ENCODE measurements at regions not wholly inside any gene's neighbourhood (a gene's known extent, or its start where the extent isn't known, plus 50 kb on each side); places are given as distances from the start of the nearest gene placed in this dataset.

DNA sequence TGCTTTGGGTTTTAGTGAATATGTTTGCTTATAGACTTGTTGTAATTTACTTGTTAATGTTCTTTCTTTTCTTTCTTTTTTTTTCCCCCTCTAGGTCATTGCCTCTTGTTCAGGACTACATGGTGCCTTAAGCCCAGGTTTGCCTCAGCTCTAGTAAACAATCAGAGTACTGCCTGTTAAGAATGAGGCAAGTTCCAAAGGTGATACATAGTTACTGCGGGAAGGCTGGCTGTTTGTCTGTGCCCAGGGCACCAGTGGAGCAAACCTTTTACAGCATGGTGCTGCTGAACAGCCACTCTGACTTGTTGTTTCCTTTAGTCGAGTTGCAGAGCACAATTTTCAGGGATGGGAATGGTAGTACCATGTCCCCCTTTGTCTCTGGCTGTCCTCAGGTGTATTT is 517.2 kb downstream of the NYAP2 start:
- H3K36me3 ChIP-seq (ENCODE audit: control insufficient read depth in 1 of 2, insufficient read depth in 2 of 2, low read length in 1 of 2): no peaks in the 10 kb centered on the region
- H3K9me3 ChIP-seq (ENCODE audit: control insufficient read depth, low read length): peaks cover 1% of the 10 kb centered on the region
- no peak for DNase-seq
- no peaks in the 10 kb centered on the region for H3K4me1 ChIP-seq (ENCODE audit: control insufficient read depth in 1 of 2, insufficient read depth in 2 of 2, low read length in 2 of 2)
- ATAC-seq (ENCODE audit: low FRiP score): no peak
- no peaks in the 10 kb centered on the region for H3K27me3 ChIP-seq (ENCODE audit: control insufficient read depth in 1 of 2, insufficient read depth in 2 of 2, low read length in 1 of 2)
- no peak overlapping the region for H3K4me3 ChIP-seq (ENCODE audit: low read length in 2 of 2)
- 61 to 71% methylated on average over 2 of the region's 2 CpGs for WGBS, 2 donors
- intact Hi-C loops (cut with DNase I): no loop called here
- no peak overlapping the region for H3K27ac ChIP-seq (ENCODE audit: low read depth in 1 of 2, low read length in 2 of 2)

DNA sequence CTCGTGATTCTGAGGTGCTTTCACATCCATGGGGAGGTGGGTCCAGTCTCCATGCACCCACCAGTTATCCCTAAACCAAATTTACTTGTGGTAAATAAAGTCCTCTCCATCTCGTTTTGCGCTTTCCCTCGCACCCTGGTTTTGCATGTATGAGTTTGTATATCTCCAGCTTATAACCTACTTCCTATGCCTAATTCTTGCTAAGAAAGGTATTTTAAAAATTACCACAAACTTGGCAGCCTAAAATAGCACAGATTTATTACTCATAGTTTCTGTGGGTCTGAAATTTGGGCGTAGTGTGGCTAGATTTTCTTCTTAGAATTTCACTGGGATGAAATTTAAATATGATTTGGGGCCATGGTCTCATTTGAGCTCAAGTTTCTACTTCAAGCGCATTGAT is 511.5 kb downstream of the NYAP2 start:
- no peak overlapping the region for H3K4me3 ChIP-seq (ENCODE audit: low read length in 2 of 2)
- intact Hi-C loops (cut with DNase I): no loop called here
- no peak for DNase-seq
- no peak for ATAC-seq (ENCODE audit: low FRiP score)
- no peaks in the 10 kb centered on the region for H3K9me3 ChIP-seq (ENCODE audit: control insufficient read depth, low read length)
- 69 to 73% methylated on average over 6 of the region's 6 CpGs for WGBS, 2 donors
- H3K36me3 ChIP-seq (ENCODE audit: control insufficient read depth in 1 of 2, insufficient read depth in 2 of 2, low read length in 1 of 2): no peaks in the 10 kb centered on the region
- no peaks in the 10 kb centered on the region for H3K4me1 ChIP-seq (ENCODE audit: control insufficient read depth in 1 of 2, insufficient read depth in 2 of 2, low read length in 2 of 2)
- H3K27ac ChIP-seq (ENCODE audit: low read depth in 1 of 2, low read length in 2 of 2): no peak overlapping the region
- no peaks in the 10 kb centered on the region for H3K27me3 ChIP-seq (ENCODE audit: control insufficient read depth in 1 of 2, insufficient read depth in 2 of 2, low read length in 1 of 2)

DNA sequence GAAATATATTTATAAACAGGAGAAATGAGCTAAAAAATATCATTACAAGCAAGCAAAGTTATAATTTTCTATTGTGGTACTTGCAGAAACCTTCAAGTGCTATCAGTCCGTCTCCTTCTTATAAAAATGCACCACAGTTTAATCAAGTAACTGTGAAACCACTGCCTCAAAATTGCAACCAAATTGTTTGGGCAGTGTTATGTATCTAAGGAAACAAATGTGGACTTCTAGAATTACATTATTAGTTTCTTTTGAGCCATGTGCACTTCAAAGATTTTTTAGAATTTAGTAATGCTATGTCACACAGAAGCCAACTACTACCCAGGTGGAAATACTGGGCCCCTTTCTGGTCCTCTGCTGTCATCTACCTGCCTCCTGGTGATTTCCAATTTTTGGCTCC is 495.6 kb downstream of the NYAP2 start:
- Histone ChIP-seq H3K36me3 (ENCODE audit: control insufficient read depth in 1 of 2, insufficient read depth in 2 of 2, low read length in 1 of 2) (no peaks in the 10 kb centered on the region), H3K4me1 (ENCODE audit: control insufficient read depth in 1 of 2, insufficient read depth in 2 of 2, low read length in 2 of 2) (no peaks in the 10 kb centered on the region), H3K27me3 (ENCODE audit: control insufficient read depth in 1 of 2, insufficient read depth in 2 of 2, low read length in 1 of 2) (no peaks in the 10 kb centered on the region), H3K27ac (ENCODE audit: low read depth in 1 of 2, low read length in 2 of 2) (no peak overlapping the region), H3K9me3 (ENCODE audit: control insufficient read depth, low read length) (no peaks in the 10 kb centered on the region), H3K4me3 (ENCODE audit: low read length in 2 of 2) (no peak overlapping the region)
- WGBS, 2 donors: 11 to 12% methylated on average over 1 of the region's 1 CpG
- intact Hi-C loops (cut with DNase I): no loop called here
- ATAC-seq (ENCODE audit: low FRiP score): no peak
- DNase-seq: no peak

DNA sequence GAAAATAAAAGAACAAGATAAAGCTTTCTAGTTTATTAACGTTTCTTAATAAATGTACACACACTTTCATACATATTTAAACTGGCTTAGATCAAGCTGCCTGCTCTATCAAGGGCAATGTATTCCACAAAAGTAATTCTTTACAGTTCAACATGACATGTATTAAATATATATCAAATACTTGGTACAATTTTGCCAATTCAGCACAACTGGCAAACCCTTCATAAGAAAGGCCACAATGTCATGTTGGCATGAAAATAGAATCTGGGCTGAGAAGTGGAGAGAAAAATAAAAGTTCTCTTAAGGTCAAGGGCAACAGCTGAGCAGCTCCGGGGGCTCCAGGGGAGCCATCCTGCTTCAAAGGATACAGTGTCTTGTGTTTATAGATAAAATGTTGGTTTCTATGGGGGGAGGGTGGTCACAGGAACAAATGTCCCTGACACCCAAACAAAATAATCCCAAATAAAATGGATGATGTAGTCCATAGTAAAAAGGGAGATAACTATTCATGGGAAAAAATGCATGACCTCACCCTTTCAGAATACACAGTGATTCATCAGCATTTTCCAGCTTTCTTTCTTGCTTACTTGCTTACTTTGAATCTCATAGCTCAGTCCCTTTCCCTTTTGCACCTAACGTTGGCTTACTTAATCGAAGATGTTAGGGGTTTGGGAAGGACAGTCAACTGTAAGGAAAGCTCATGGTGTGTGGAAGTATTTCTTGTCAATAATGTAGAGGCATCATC is 494.9 kb downstream of the NYAP2 start:
- Histone ChIP-seq H3K4me3 (ENCODE audit: low read length in 2 of 2) (no peak overlapping the region), H3K27ac (ENCODE audit: low read depth in 1 of 2, low read length in 2 of 2) (no peak overlapping the region), H3K27me3 (ENCODE audit: control insufficient read depth in 1 of 2, insufficient read depth in 2 of 2, low read length in 1 of 2) (no peaks in the 10 kb centered on the region), H3K4me1 (ENCODE audit: control insufficient read depth in 1 of 2, insufficient read depth in 2 of 2, low read length in 2 of 2) (no peaks in the 10 kb centered on the region), H3K9me3 (ENCODE audit: control insufficient read depth, low read length) (no peaks in the 10 kb centered on the region), H3K36me3 (ENCODE audit: control insufficient read depth in 1 of 2, insufficient read depth in 2 of 2, low read length in 1 of 2) (no peaks in the 10 kb centered on the region)
- intact Hi-C loops (cut with DNase I): no loop called here
- WGBS, 2 donors: 33 to 45% methylated on average over 4 of the region's 4 CpGs
- ATAC-seq (ENCODE audit: low FRiP score) (no peak), DNase-seq (no peak)

DNA sequence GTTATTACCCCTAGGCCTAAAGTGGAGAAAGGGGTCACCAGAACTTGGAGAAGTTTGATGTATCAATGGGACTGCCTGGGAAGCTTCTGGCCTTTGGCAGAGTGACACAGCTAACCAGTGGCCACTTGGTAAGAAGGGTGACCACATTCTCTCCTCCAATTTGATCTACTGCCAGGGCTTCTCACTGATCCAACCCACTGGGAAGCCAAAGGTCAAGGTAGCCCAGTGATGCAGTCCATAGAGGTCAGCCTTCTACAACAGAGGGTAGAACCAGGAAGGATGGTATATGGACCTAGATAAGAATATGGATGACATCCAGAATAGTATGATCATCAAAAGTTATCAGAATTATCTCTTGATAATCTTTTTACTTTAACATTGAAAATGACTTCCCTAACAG is 493.6 kb downstream of the NYAP2 start:
- Histone ChIP-seq H3K4me1 (ENCODE audit: control insufficient read depth in 1 of 2, insufficient read depth in 2 of 2, low read length in 2 of 2) (no peaks in the 10 kb centered on the region), H3K27ac (ENCODE audit: low read depth in 1 of 2, low read length in 2 of 2) (no peak overlapping the region), H3K4me3 (ENCODE audit: low read length in 2 of 2) (no peak overlapping the region), H3K27me3 (ENCODE audit: control insufficient read depth in 1 of 2, insufficient read depth in 2 of 2, low read length in 1 of 2) (no peaks in the 10 kb centered on the region), H3K9me3 (ENCODE audit: control insufficient read depth, low read length) (no peaks in the 10 kb centered on the region), H3K36me3 (ENCODE audit: control insufficient read depth in 1 of 2, insufficient read depth in 2 of 2, low read length in 1 of 2) (no peaks in the 10 kb centered on the region)
- intact Hi-C loops (cut with DNase I): no loop called here
- no peak for ATAC-seq (ENCODE audit: low FRiP score)
- DNase-seq: no peak

DNA sequence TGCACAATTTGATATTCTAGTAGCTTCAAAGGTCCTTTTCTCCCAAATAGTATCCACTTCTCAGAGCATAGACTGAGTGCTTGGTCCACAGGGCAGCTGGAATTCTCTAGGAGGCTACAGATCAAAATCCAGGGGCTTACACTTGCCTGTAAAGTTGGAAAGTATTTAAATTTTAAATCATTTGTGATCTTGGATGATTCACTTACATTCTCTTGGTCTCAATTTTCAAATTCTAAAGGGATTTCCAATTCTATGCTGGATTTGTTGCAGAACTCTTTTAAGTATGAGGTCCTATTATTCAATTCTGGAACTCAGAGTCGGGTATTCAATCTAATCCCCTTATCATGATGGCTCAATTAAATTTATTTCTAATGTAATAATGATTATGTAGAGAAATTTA is 492.3 kb downstream of the NYAP2 start:
- Histone ChIP-seq H3K36me3 (ENCODE audit: control insufficient read depth in 1 of 2, insufficient read depth in 2 of 2, low read length in 1 of 2) (no peaks in the 10 kb centered on the region), H3K27ac (ENCODE audit: low read depth in 1 of 2, low read length in 2 of 2) (no peak overlapping the region), H3K9me3 (ENCODE audit: control insufficient read depth, low read length) (no peaks in the 10 kb centered on the region), H3K4me3 (ENCODE audit: low read length in 2 of 2) (no peak overlapping the region), H3K27me3 (ENCODE audit: control insufficient read depth in 1 of 2, insufficient read depth in 2 of 2, low read length in 1 of 2) (no peaks in the 10 kb centered on the region), H3K4me1 (ENCODE audit: control insufficient read depth in 1 of 2, insufficient read depth in 2 of 2, low read length in 2 of 2) (no peaks in the 10 kb centered on the region)
- WGBS, 2 donors: 84 to 90% methylated on average over 1 of the region's 1 CpG
- ATAC-seq (ENCODE audit: low FRiP score) (peak; percentile 7), DNase-seq (no peak)
- intact Hi-C loops (cut with DNase I): no loop called here

DNA sequence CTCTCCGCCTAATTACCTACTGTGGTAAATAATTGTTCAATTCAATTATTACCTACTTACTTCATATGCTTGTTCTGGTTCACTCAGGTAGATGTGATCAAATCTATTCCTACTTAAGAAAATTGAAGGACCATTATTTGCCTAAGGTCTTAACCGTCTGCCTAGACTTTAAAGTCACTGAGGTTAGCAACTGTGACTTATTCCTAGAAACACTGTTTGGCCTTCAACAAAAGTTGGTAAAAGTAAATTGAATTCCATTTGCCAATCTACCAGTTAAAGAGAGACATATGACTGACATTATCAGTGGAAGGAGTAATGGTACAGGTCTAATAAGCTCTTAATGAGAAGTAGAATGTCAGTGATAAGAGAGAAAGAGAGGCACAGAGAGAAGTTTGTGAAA is 491.5 kb downstream of the NYAP2 start:
- no peak overlapping the region for H3K27ac ChIP-seq (ENCODE audit: low read depth in 1 of 2, low read length in 2 of 2)
- ATAC-seq (ENCODE audit: low FRiP score): no peak
- intact Hi-C loops (cut with DNase I): no loop called here
- no peaks in the 10 kb centered on the region for H3K27me3 ChIP-seq (ENCODE audit: control insufficient read depth in 1 of 2, insufficient read depth in 2 of 2, low read length in 1 of 2)
- H3K4me1 ChIP-seq (ENCODE audit: control insufficient read depth in 1 of 2, insufficient read depth in 2 of 2, low read length in 2 of 2): no peaks in the 10 kb centered on the region
- no peak overlapping the region for H3K4me3 ChIP-seq (ENCODE audit: low read length in 2 of 2)
- H3K36me3 ChIP-seq (ENCODE audit: control insufficient read depth in 1 of 2, insufficient read depth in 2 of 2, low read length in 1 of 2): no peaks in the 10 kb centered on the region
- 92 to 97% methylated on average over 2 of the region's 2 CpGs for WGBS, 2 donors
- no peak for DNase-seq
- H3K9me3 ChIP-seq (ENCODE audit: control insufficient read depth, low read length): no peaks in the 10 kb centered on the region

DNA sequence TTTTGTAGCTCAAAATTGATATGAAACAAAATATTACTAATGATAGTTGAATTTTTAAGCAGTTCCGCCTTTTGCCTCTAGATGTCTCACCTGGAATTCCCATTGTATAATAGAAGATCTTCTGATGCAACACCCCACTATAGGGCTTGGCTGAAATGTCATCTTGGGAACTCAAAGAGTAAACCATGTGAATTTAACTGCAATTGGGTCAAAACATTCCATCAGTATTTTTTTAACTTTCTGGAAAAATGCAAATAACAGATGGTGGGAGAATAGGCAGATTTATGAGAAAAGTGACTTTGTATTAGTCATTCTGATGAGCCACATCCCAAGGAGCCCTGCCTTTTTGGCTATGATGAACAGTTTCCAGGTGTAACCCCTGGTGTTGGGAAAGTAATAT is 489.9 kb downstream of the NYAP2 start:
- H3K9me3 ChIP-seq (ENCODE audit: control insufficient read depth, low read length): no peaks in the 10 kb centered on the region
- H3K27me3 ChIP-seq (ENCODE audit: control insufficient read depth in 1 of 2, insufficient read depth in 2 of 2, low read length in 1 of 2): no peaks in the 10 kb centered on the region
- no peak overlapping the region for H3K27ac ChIP-seq (ENCODE audit: low read depth in 1 of 2, low read length in 2 of 2)
- intact Hi-C loops (cut with DNase I): loop anchor here (2.0 to 5.0 kb wide), 4 partner anchors 913 to 1098 kb away; no protein-coding TSS in a partner anchor
- ATAC-seq (ENCODE audit: low FRiP score) (peak; percentile 77), DNase-seq (no peak)
- 3 to 12% methylated on average over 1 of the region's 1 CpG for WGBS, 2 donors
- H3K36me3 ChIP-seq (ENCODE audit: control insufficient read depth in 1 of 2, insufficient read depth in 2 of 2, low read length in 1 of 2): no peaks in the 10 kb centered on the region
- no peaks in the 10 kb centered on the region for H3K4me1 ChIP-seq (ENCODE audit: control insufficient read depth in 1 of 2, insufficient read depth in 2 of 2, low read length in 2 of 2)
- H3K4me3 ChIP-seq (ENCODE audit: low read length in 2 of 2): no peak overlapping the region

DNA sequence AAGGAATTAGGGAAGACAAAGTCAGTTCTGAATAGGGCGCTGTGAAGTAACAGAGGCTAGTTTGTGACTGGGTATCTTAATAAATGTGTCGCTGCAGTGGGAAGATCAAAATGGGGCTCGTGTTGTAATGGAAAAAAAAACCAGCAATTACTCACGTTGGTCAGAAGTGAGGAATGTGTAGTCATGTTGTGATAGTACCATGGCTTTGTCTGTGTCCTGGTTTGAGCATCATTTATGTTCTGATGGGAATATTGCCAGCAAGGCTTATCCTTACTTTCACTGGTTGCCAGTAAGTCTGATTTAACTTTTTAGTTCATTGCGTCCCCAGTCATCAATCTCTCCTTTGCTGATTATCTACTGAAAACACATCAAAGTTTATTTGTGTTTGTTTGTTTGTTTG is 467.6 kb downstream of the NYAP2 start:
- Histone ChIP-seq H3K9me3 (ENCODE audit: control insufficient read depth, low read length) (no peaks in the 10 kb centered on the region), H3K4me1 (ENCODE audit: control insufficient read depth in 1 of 2, insufficient read depth in 2 of 2, low read length in 2 of 2) (no peaks in the 10 kb centered on the region), H3K4me3 (ENCODE audit: low read length in 2 of 2) (no peak overlapping the region), H3K27me3 (ENCODE audit: control insufficient read depth in 1 of 2, insufficient read depth in 2 of 2, low read length in 1 of 2) (no peaks in the 10 kb centered on the region), H3K36me3 (ENCODE audit: control insufficient read depth in 1 of 2, insufficient read depth in 2 of 2, low read length in 1 of 2) (no peaks in the 10 kb centered on the region), H3K27ac (ENCODE audit: low read depth in 1 of 2, low read length in 2 of 2) (no peak overlapping the region)
- intact Hi-C loops (cut with DNase I): no loop called here
- 50 to 64% methylated on average over 5 of the region's 5 CpGs for WGBS, 2 donors
- DNase-seq (no peak), ATAC-seq (ENCODE audit: low FRiP score) (no peak)
